ENCODE measurements at regions not wholly inside any gene's neighbourhood (a gene's known extent, or its start where the extent isn't known, plus 50 kb on each side); places are given as distances from the start of the nearest gene placed in this dataset.
"Not testable (repeated sequence)": the region's sequence is repeated elsewhere in the genome, so short reads cannot be mapped to it uniquely, and the experiment has no call there.

- no peaks in the 10 kb centered on the region for H3K36me3 ChIP-seq (ENCODE audit: insufficient read depth, low read length)
- no peak for TF ChIP-seq CTCF (IDR thresholded peaks at IDR 0.05; ENCODE audit: low read length)
- no peak for TF ChIP-seq EZH2 (IDR thresholded peaks at IDR 0.05; ENCODE audit: borderline replicate concordance, low read length)
Observed at GRCh38 chr11:134499990-134500389, 87.9 kb upstream of the B3GAT1 start.

GRCh38 chr11:134498326-134499139 is 86.5 kb upstream of the B3GAT1 start:
- Histone ChIP-seq H3K4me3 (ENCODE audit: low read depth, low read length, poor library complexity, severe bottlenecking) (no peak overlapping the region), H3K9me2 (ENCODE audit: low read depth, low read length) (no peaks in the 10 kb centered on the region), H3K27me3 (ENCODE audit: insufficient read depth, low read length) (no peaks in the 10 kb centered on the region)

More at GRCh38 chr11:134499990-134500389, 87.9 kb upstream of the B3GAT1 start:
- Histone ChIP-seq H3F3A (ENCODE audit: insufficient read depth, low read length) (no peaks in the 10 kb centered on the region), H3K9ac (ENCODE audit: low read length) (no peak overlapping the region), H3K4me1 (ENCODE audit: insufficient read depth, low read length, severe bottlenecking) (no peaks in the 10 kb centered on the region), H3K4me3 (ENCODE audit: low read depth, low read length, poor library complexity, severe bottlenecking) (no peak overlapping the region), H3K27me3 (ENCODE audit: insufficient read depth, low read length) (no peaks in the 10 kb centered on the region), H2AFZ (ENCODE audit: low read length) (no peak overlapping the region), H3K9me3 (ENCODE audit: low read length) (no peaks in the 10 kb centered on the region), H3K9me2 (ENCODE audit: low read depth, low read length) (no peaks in the 10 kb centered on the region), H4K20me1 (ENCODE audit: insufficient read depth, low read length) (no peaks in the 10 kb centered on the region), H3K27ac (ENCODE audit: low read depth, low read length, poor library complexity, severe bottlenecking) (no peak overlapping the region), H3K4me2 (ENCODE audit: low read length) (no peak overlapping the region), H3K79me2 (ENCODE audit: insufficient read depth, low read length) (no peaks in the 10 kb centered on the region)

GRCh38 chr11:134497586-134497985 is 85.5 kb upstream of the B3GAT1 start:
- Histone ChIP-seq H3K4me3 (ENCODE audit: low read depth, low read length, poor library complexity, severe bottlenecking) (no peak overlapping the region), H3K4me2 (ENCODE audit: low read length) (no peak overlapping the region), H3K79me2 (ENCODE audit: insufficient read depth, low read length) (no peaks in the 10 kb centered on the region), H3K9me2 (ENCODE audit: low read depth, low read length) (no peaks in the 10 kb centered on the region), H3K27ac (ENCODE audit: low read depth, low read length, poor library complexity, severe bottlenecking) (no peak overlapping the region), H2AFZ (ENCODE audit: low read length) (no peak overlapping the region), H3K27me3 (ENCODE audit: insufficient read depth, low read length) (no peaks in the 10 kb centered on the region), H3K9ac (ENCODE audit: low read length) (no peak overlapping the region), H4K20me1 (ENCODE audit: insufficient read depth, low read length) (no peaks in the 10 kb centered on the region), H3F3A (ENCODE audit: insufficient read depth, low read length) (no peaks in the 10 kb centered on the region), H3K9me3 (ENCODE audit: low read length) (no peaks in the 10 kb centered on the region), H3K4me1 (ENCODE audit: insufficient read depth, low read length, severe bottlenecking) (no peaks in the 10 kb centered on the region), H3K36me3 (ENCODE audit: insufficient read depth, low read length) (no peaks in the 10 kb centered on the region)
- TF ChIP-seq CTCF (IDR thresholded peaks at IDR 0.05; ENCODE audit: low read length) (no peak), EZH2 (IDR thresholded peaks at IDR 0.05; ENCODE audit: borderline replicate concordance, low read length) (no peak)

More at GRCh38 chr11:134498326-134499139, 86.5 kb upstream of the B3GAT1 start:
- no peaks in the 10 kb centered on the region for H3F3A ChIP-seq (ENCODE audit: insufficient read depth, low read length)
- H3K27ac ChIP-seq (ENCODE audit: low read depth, low read length, poor library complexity, severe bottlenecking): no peak overlapping the region
- no peak overlapping the region for H3K9ac ChIP-seq (ENCODE audit: low read length)
- H3K4me2 ChIP-seq (ENCODE audit: low read length): no peak overlapping the region
- H3K9me3 ChIP-seq (ENCODE audit: low read length): no peaks in the 10 kb centered on the region
- no peaks in the 10 kb centered on the region for H3K79me2 ChIP-seq (ENCODE audit: insufficient read depth, low read length)
- TF ChIP-seq EZH2 (IDR thresholded peaks at IDR 0.05; ENCODE audit: borderline replicate concordance, low read length): no peak
- no peak for TF ChIP-seq CTCF (IDR thresholded peaks at IDR 0.05; ENCODE audit: low read length)
- no peaks in the 10 kb centered on the region for H3K36me3 ChIP-seq (ENCODE audit: insufficient read depth, low read length)
- no peaks in the 10 kb centered on the region for H3K4me1 ChIP-seq (ENCODE audit: insufficient read depth, low read length, severe bottlenecking)
- H2AFZ ChIP-seq (ENCODE audit: low read length): no peak overlapping the region
- no peaks in the 10 kb centered on the region for H4K20me1 ChIP-seq (ENCODE audit: insufficient read depth, low read length)

- H2AFZ ChIP-seq (ENCODE audit: low read length); H3K4me3 ChIP-seq (ENCODE audit: low read depth, low read length, poor library complexity, severe bottlenecking); H3K27ac ChIP-seq (ENCODE audit: low read depth, low read length, poor library complexity, severe bottlenecking); H3K9ac ChIP-seq (ENCODE audit: low read length); H4K20me1 ChIP-seq (ENCODE audit: insufficient read depth, low read length); H3K9me3 ChIP-seq (ENCODE audit: low read length); H3K4me1 ChIP-seq (ENCODE audit: insufficient read depth, low read length, severe bottlenecking); H3K36me3 ChIP-seq (ENCODE audit: insufficient read depth, low read length); H3K9me2 ChIP-seq (ENCODE audit: low read depth, low read length); H3F3A ChIP-seq (ENCODE audit: insufficient read depth, low read length); H3K79me2 ChIP-seq (ENCODE audit: insufficient read depth, low read length); H3K4me2 ChIP-seq (ENCODE audit: low read length); H3K27me3 ChIP-seq (ENCODE audit: insufficient read depth, low read length): not testable (repeated sequence)
Observed at GRCh38 chr11:134496058-134496457, 84.0 kb upstream of the B3GAT1 start.

GRCh38 chr11:134494395-134494794 is 82.4 kb upstream of the B3GAT1 start:
- not testable (repeated sequence) for H3K9ac ChIP-seq (ENCODE audit: low read length); H3K4me2 ChIP-seq (ENCODE audit: low read length); H3K36me3 ChIP-seq (ENCODE audit: insufficient read depth, low read length); H4K20me1 ChIP-seq (ENCODE audit: insufficient read depth, low read length); H3K9me3 ChIP-seq (ENCODE audit: low read length); H3K4me3 ChIP-seq (ENCODE audit: low read depth, low read length, poor library complexity, severe bottlenecking); H3K4me1 ChIP-seq (ENCODE audit: insufficient read depth, low read length, severe bottlenecking); H3K9me2 ChIP-seq (ENCODE audit: low read depth, low read length); H2AFZ ChIP-seq (ENCODE audit: low read length); H3K27ac ChIP-seq (ENCODE audit: low read depth, low read length, poor library complexity, severe bottlenecking); H3F3A ChIP-seq (ENCODE audit: insufficient read depth, low read length); H3K27me3 ChIP-seq (ENCODE audit: insufficient read depth, low read length); H3K79me2 ChIP-seq (ENCODE audit: insufficient read depth, low read length)

All from OCI-LY1 (cell line).